ENCODE measurements at regions not wholly inside any gene's neighbourhood (a gene's known extent, or its start where the extent isn't known, plus 50 kb on each side); places are given as distances from the start of the nearest gene placed in this dataset.

DNA sequence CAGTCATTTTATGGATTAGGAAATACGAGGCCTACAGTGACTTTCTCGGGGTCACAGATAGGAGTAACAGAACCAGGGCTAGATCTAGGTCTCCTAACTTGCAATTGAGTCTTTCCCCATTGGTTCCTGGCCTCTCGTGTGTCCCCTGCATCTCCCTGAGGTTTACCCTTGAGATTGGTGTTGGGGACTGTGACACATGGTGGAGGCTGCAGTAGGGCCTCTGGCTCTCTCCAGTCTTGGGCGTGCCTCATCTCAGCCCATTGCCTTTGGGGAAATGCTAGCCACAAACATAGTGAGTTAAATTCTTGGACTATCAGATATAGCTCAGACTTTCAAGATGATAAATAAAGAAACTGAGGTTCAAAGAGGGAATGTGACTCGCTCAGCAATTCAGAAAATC lies 212.1 kb downstream of the KCNRG start:
- TF ChIP-seq, protein P1, sequence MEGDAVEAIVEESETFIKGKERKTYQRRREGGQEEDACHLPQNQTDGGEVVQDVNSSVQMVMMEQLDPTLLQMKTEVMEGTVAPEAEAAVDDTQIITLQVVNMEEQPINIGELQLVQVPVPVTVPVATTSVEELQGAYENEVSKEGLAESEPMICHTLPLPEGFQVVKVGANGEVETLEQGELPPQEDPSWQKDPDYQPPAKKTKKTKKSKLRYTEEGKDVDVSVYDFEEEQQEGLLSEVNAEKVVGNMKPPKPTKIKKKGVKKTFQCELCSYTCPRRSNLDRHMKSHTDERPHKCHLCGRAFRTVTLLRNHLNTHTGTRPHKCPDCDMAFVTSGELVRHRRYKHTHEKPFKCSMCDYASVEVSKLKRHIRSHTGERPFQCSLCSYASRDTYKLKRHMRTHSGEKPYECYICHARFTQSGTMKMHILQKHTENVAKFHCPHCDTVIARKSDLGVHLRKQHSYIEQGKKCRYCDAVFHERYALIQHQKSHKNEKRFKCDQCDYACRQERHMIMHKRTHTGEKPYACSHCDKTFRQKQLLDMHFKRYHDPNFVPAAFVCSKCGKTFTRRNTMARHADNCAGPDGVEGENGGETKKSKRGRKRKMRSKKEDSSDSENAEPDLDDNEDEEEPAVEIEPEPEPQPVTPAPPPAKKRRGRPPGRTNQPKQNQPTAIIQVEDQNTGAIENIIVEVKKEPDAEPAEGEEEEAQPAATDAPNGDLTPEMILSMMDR (conservative IDR thresholded peaks at IDR 0.05), result no peak
- no peak for TF ChIP-seq EZH2 (IDR thresholded peaks at IDR 0.05; ENCODE audit: low read depth)

Data from PC-9 (cell line).